Neural cell (in vitro differentiated cells): ENCODE measurements at regions not wholly inside any gene's neighbourhood (a gene's known extent, or its start where the extent isn't known, plus 50 kb on each side); places are given as distances from the start of the nearest gene placed in this dataset.

Experiments used
- H2AFZ ChIP-seq: fragments of 200-600, 300-800 bp; sonication (generic), shearing (Covaris generic); 2 replicates; pipeline ENCODE4 v1.6.0; 2014; ENCODE audit warnings: low read depth, mild to moderate bottlenecking, antibody characterized with exemption, low read length, moderate library complexity
- H3F3A ChIP-seq: fragments of 200-600 bp; shearing (Covaris generic); 2 replicates; pipeline ENCODE4 v1.6.1; 2016; ENCODE audit warnings: mild to moderate bottlenecking, moderate library complexity, mixed read lengths, antibody characterized with exemption, low read length; ENCODE audit not compliant: insufficient read depth, poor library complexity, severe bottlenecking
- H3K27ac ChIP-seq: fragments of 200-600, 300-800 bp; sonication (generic), shearing (Covaris generic); 2 replicates; pipeline ENCODE4 v1.5.1; 2014; ENCODE audit warnings: mild to moderate bottlenecking, low read length, moderate library complexity
- H3K27me3 ChIP-seq: fragments of 300-800, 200-600 bp; sonication (generic), shearing (Covaris generic); 2 replicates; pipeline ENCODE4 v1.6.0; 2014; ENCODE audit warnings: mild to moderate bottlenecking, low read depth, low read length, moderate library complexity; ENCODE audit not compliant: insufficient read depth
- H3K36me3 ChIP-seq: fragments of 300-800, 200-600 bp; sonication (generic), shearing (Covaris generic); 2 replicates; pipeline ENCODE4 v1.5.1; 2014; ENCODE audit warnings: mild to moderate bottlenecking, antibody characterized with exemption, low read length, moderate library complexity; ENCODE audit not compliant: insufficient read depth
- H3K4me2 ChIP-seq: fragments of 300-800, 200-600 bp; sonication (generic), shearing (Covaris generic); 2 replicates; pipeline ENCODE4 v1.6.0; 2014; ENCODE audit warnings: mild to moderate bottlenecking, low read length
- H3K4me3 ChIP-seq: fragments of 300-800, 200-600 bp; sonication (generic), shearing (Covaris generic); 2 replicates; pipeline ENCODE4 v1.5.1; 2014; ENCODE audit warnings: mild to moderate bottlenecking, low read length, moderate library complexity
- H3K79me2 ChIP-seq: fragments of 200-600 bp; shearing (Covaris generic); replicated peaks from 2 replicates; pipeline ENCODE4 v1.6.0; 2014; ENCODE audit warnings: mild to moderate bottlenecking, low read length, moderate library complexity; ENCODE audit not compliant: insufficient read depth
- H3K9ac ChIP-seq: fragments of 300-800, 200-600 bp; sonication (generic), shearing (Covaris generic); 2 replicates; pipeline ENCODE4 v1.6.1; 2016; ENCODE audit warnings: mild to moderate bottlenecking, low read length, mixed read lengths
- H3K9me2 ChIP-seq: fragments of 200-600 bp; shearing (Covaris generic); 2 replicates; pipeline ENCODE4 v1.6.1; 2016; ENCODE audit warnings: mild to moderate bottlenecking, low read length, mixed read lengths; ENCODE audit not compliant: insufficient read depth
- H3K9me3 ChIP-seq: fragments of 200-600, 300-800 bp; sonication (generic), shearing (Covaris generic); 2 replicates; pipeline ENCODE4 v1.6.1; 2016; ENCODE audit warnings: mild to moderate bottlenecking, mixed run types, low read length, moderate library complexity, mixed read lengths
- H4K20me1 ChIP-seq: fragments of 200-600 bp; shearing (Covaris generic); 2 replicates; pipeline ENCODE4 v1.6.1; 2016; ENCODE audit warnings: mild to moderate bottlenecking, mixed run types; ENCODE audit not compliant: insufficient read depth
- EP300 ChIP-seq: fragments of 450-650 bp; conservative IDR thresholded peaks from 2 replicates; pipeline ENCODE4 v1.6.1; 2014; ENCODE audit warnings: antibody characterized with exemption, mild to moderate bottlenecking, moderate library complexity; ENCODE audit not compliant: poor library complexity, severe bottlenecking
- EZH2 ChIP-seq: fragments of 200-600, 300-800 bp; shearing (Covaris generic), sonication (generic); IDR thresholded peaks from 2 replicates; pipeline ENCODE4 v1.6.1; 2014; ENCODE audit warnings: antibody characterized with exemption, low read length, borderline replicate concordance, mild to moderate bottlenecking; ENCODE audit not compliant: insufficient read depth, poor library complexity, severe bottlenecking
- MXI1 ChIP-seq: fragments of 450-650 bp; conservative IDR thresholded peaks from 2 replicates; pipeline ENCODE4 v1.6.1; 2014; ENCODE audit warnings: antibody characterized with exemption, mild to moderate bottlenecking; ENCODE audit not compliant: poor library complexity, severe bottlenecking
- POLR2AphosphoS5 ChIP-seq: IDR thresholded peaks from 2 replicates; pipeline ENCODE4 v1.6.1; 2012
- RAD21 ChIP-seq: fragments of 450-650 bp; conservative IDR thresholded peaks from 2 replicates; pipeline ENCODE4 v1.6.1; 2014; ENCODE audit warnings: antibody characterized with exemption, mild to moderate bottlenecking, moderate library complexity
- SMC3 ChIP-seq: fragments of 450-650 bp; conservative IDR thresholded peaks from 2 replicates; pipeline ENCODE4 v1.6.1; 2014; ENCODE audit warnings: antibody characterized with exemption, mild to moderate bottlenecking, moderate library complexity; ENCODE audit not compliant: poor library complexity
- TAF1 ChIP-seq: IDR thresholded peaks from 2 replicates; pipeline ENCODE4 v1.6.1; 2012; ENCODE audit warnings: low read depth
- TF ChIP-seq, protein P1 (sequence below): IDR thresholded peaks from 2 replicates; pipeline ENCODE4 v1.6.1; 2012; ENCODE audit warnings: borderline replicate concordance
- TF ChIP-seq, protein P2 (sequence below): fragments of 450-650 bp; IDR thresholded peaks from 2 replicates; pipeline ENCODE4 v1.5.1; 2014; ENCODE audit warnings: antibody characterized with exemption, mild to moderate bottlenecking, moderate library complexity; ENCODE audit not compliant: poor library complexity, severe bottlenecking

DNA sequence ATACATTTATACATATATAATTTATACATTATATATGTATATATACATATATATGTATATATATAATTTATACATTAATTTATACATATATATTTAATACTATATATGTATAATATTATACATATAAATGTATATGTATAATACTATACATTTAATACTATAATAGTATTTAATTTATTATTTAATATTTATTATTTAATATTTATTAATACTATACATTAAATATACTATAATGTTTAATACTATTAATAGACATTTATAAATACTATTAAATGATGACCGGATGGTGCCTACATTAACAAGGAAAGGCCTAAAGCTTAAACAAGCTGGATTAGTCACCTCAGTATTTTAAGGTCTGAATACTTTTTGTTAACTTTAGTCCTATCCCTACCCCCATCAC is 145.9 kb upstream of the HTR1E start:
- H3K9me2 ChIP-seq, result no peaks in the 10 kb centered on the region
- H3K4me2 ChIP-seq, result no peak overlapping the region
- no peak overlapping the region for H2AFZ ChIP-seq
- no peaks in the 10 kb centered on the region for H3F3A ChIP-seq
- H3K4me3 ChIP-seq, result no peak overlapping the region
- no peaks in the 10 kb centered on the region for H4K20me1 ChIP-seq
- H3K9ac ChIP-seq, result no peak overlapping the region
- no peaks in the 10 kb centered on the region for H3K36me3 ChIP-seq
- TF ChIP-seq, protein P1, sequence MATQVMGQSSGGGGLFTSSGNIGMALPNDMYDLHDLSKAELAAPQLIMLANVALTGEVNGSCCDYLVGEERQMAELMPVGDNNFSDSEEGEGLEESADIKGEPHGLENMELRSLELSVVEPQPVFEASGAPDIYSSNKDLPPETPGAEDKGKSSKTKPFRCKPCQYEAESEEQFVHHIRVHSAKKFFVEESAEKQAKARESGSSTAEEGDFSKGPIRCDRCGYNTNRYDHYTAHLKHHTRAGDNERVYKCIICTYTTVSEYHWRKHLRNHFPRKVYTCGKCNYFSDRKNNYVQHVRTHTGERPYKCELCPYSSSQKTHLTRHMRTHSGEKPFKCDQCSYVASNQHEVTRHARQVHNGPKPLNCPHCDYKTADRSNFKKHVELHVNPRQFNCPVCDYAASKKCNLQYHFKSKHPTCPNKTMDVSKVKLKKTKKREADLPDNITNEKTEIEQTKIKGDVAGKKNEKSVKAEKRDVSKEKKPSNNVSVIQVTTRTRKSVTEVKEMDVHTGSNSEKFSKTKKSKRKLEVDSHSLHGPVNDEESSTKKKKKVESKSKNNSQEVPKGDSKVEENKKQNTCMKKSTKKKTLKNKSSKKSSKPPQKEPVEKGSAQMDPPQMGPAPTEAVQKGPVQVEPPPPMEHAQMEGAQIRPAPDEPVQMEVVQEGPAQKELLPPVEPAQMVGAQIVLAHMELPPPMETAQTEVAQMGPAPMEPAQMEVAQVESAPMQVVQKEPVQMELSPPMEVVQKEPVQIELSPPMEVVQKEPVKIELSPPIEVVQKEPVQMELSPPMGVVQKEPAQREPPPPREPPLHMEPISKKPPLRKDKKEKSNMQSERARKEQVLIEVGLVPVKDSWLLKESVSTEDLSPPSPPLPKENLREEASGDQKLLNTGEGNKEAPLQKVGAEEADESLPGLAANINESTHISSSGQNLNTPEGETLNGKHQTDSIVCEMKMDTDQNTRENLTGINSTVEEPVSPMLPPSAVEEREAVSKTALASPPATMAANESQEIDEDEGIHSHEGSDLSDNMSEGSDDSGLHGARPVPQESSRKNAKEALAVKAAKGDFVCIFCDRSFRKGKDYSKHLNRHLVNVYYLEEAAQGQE, result no peak
- TF ChIP-seq SMC3 (no peak), TAF1 (no peak), EZH2 (no peak), MXI1 (no peak), POLR2AphosphoS5 (no peak), RAD21 (no peak), EP300 (no peak)
- TF ChIP-seq, protein P2, sequence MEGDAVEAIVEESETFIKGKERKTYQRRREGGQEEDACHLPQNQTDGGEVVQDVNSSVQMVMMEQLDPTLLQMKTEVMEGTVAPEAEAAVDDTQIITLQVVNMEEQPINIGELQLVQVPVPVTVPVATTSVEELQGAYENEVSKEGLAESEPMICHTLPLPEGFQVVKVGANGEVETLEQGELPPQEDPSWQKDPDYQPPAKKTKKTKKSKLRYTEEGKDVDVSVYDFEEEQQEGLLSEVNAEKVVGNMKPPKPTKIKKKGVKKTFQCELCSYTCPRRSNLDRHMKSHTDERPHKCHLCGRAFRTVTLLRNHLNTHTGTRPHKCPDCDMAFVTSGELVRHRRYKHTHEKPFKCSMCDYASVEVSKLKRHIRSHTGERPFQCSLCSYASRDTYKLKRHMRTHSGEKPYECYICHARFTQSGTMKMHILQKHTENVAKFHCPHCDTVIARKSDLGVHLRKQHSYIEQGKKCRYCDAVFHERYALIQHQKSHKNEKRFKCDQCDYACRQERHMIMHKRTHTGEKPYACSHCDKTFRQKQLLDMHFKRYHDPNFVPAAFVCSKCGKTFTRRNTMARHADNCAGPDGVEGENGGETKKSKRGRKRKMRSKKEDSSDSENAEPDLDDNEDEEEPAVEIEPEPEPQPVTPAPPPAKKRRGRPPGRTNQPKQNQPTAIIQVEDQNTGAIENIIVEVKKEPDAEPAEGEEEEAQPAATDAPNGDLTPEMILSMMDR, result no peak
- H3K79me2 ChIP-seq, result no peaks in the 10 kb centered on the region
- no peak overlapping the region for H3K27ac ChIP-seq
- no peaks in the 10 kb centered on the region for H3K9me3 ChIP-seq
- H3K27me3 ChIP-seq, result no peaks in the 10 kb centered on the region

DNA sequence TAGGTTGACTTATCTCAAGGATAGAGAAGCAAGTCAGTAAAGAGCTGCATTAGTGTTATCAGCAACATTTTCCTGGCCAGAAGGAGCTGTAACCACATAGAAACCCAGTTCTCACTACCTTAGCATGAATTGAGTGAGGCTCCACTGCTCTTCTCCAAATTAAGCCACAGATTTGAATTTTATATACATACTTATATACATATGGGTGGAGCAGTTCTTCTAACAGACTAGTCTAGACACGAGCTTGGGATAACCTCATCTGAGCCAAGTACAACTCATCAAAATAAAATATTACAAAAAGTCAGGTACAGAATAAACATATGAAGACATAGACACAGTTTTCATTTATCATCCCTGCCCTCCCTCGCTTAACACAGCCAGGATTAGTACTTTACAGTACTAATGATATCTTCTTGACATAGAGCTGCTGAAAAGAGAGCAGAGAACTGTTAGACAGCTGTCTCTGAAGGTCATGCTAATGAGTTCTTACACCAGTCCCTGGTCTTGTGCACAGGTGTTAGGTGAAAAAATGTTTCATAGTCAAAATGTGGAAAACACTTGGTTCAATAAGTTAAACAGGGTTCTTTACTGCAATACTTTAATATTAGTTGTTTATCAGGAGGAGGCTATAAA is 147.4 kb upstream of the HTR1E start:
- Histone ChIP-seq H3K27ac (no peak overlapping the region), H3K4me3 (no peak overlapping the region), H3F3A (no peaks in the 10 kb centered on the region), H4K20me1 (no peaks in the 10 kb centered on the region), H3K27me3 (no peaks in the 10 kb centered on the region), H3K79me2 (no peaks in the 10 kb centered on the region), H3K9me3 (no peaks in the 10 kb centered on the region), H3K4me2 (no peak overlapping the region), H3K9ac (no peak overlapping the region), H2AFZ (no peak overlapping the region), H3K36me3 (no peaks in the 10 kb centered on the region), H3K9me2 (no peaks in the 10 kb centered on the region)
- TF ChIP-seq, protein P2, result no peak
- no peak for TF ChIP-seq SMC3
- TF ChIP-seq POLR2AphosphoS5, result no peak
- no peak for TF ChIP-seq EP300
- no peak for TF ChIP-seq RAD21
- TF ChIP-seq TAF1, result no peak
- no peak for TF ChIP-seq MXI1
- TF ChIP-seq, protein P1, result no peak
- no peak for TF ChIP-seq EZH2
